ENCODE measurements at regions not wholly inside any gene's neighbourhood (a gene's known extent, or its start where the extent isn't known, plus 50 kb on each side); places are given as distances from the start of the nearest gene placed in this dataset.

GRCh38 chr6:170137911-170138910 is 152.7 kb downstream of the DLL1 start:
- Histone ChIP-seq H3K9me3 (ENCODE audit: control insufficient read depth, insufficient read depth, low read length) (peaks cover 9% of the 10 kb centered on the region; the same call in 1 of the 2 replicates), H3K27me3 (ENCODE audit: control insufficient read depth, low read length) (no peaks in the 10 kb centered on the region), H3K4me2 (ENCODE audit: low read length) (no peak overlapping the region), H3K79me2 (ENCODE audit: control insufficient read depth, low read length) (no peaks in the 10 kb centered on the region), H3K4me1 (ENCODE audit: control insufficient read depth, low read length) (no peaks in the 10 kb centered on the region), H3K9me2 (replicated peaks; ENCODE audit: control insufficient read depth, low read length) (no peaks in the 10 kb centered on the region), H3F3A (ENCODE audit: control insufficient read depth, insufficient read depth) (no peaks in the 10 kb centered on the region), H3K27ac (ENCODE audit: low read depth, low read length) (no peak overlapping the region), H3K4me3 (ENCODE audit: low read length) (no peak overlapping the region), H3K36me3 (ENCODE audit: control insufficient read depth, low read length) (no peaks in the 10 kb centered on the region), H4K20me1 (ENCODE audit: control insufficient read depth, insufficient read depth, low read depth, low read length) (no peaks in the 10 kb centered on the region)
- TF ChIP-seq EZH2phosphoT487 (IDR thresholded peaks at IDR 0.05; ENCODE audit: borderline replicate concordance, low read length) (no peak), CTCF (IDR thresholded peaks at IDR 0.05; ENCODE audit: low read depth, low read length, poor library complexity, severe bottlenecking) (no peak)

GRCh38 chr6:170137176-170137891 is 153.5 kb downstream of the DLL1 start:
- H3K4me1 ChIP-seq (ENCODE audit: control insufficient read depth, low read length) = no peaks in the 10 kb centered on the region
- peaks cover 9% of the 10 kb centered on the region; the same call in 1 of the 2 replicates for H3K9me3 ChIP-seq (ENCODE audit: control insufficient read depth, insufficient read depth, low read length)
- no peaks in the 10 kb centered on the region for H3K36me3 ChIP-seq (ENCODE audit: control insufficient read depth, low read length)
- H3K27ac ChIP-seq (ENCODE audit: low read depth, low read length) = no peak overlapping the region
- no peaks in the 10 kb centered on the region for H3K9me2 ChIP-seq (replicated peaks; ENCODE audit: control insufficient read depth, low read length)
- no peaks in the 10 kb centered on the region for H3K27me3 ChIP-seq (ENCODE audit: control insufficient read depth, low read length)
- no peaks in the 10 kb centered on the region for H4K20me1 ChIP-seq (ENCODE audit: control insufficient read depth, insufficient read depth, low read depth, low read length)
- no peak overlapping the region for H3K4me3 ChIP-seq (ENCODE audit: low read length)
- H3F3A ChIP-seq (ENCODE audit: control insufficient read depth, insufficient read depth) = no peaks in the 10 kb centered on the region
- H3K79me2 ChIP-seq (ENCODE audit: control insufficient read depth, low read length) = no peaks in the 10 kb centered on the region
- H3K4me2 ChIP-seq (ENCODE audit: low read length) = no peak overlapping the region
- TF ChIP-seq CTCF (IDR thresholded peaks at IDR 0.05; ENCODE audit: low read depth, low read length, poor library complexity, severe bottlenecking) (no peak), EZH2phosphoT487 (IDR thresholded peaks at IDR 0.05; ENCODE audit: borderline replicate concordance, low read length) (no peak)

- H3K9me2 ChIP-seq (replicated peaks; ENCODE audit: control insufficient read depth, low read length) = no peaks in the 10 kb centered on the region
- H3K36me3 ChIP-seq (ENCODE audit: control insufficient read depth, low read length) = no peaks in the 10 kb centered on the region
- peaks cover 9% of the 10 kb centered on the region; the same call in 1 of the 2 replicates for H3K9me3 ChIP-seq (ENCODE audit: control insufficient read depth, insufficient read depth, low read length)
- no peak overlapping the region for H3K27ac ChIP-seq (ENCODE audit: low read depth, low read length)
- H3K79me2 ChIP-seq (ENCODE audit: control insufficient read depth, low read length) = no peaks in the 10 kb centered on the region
- no peak overlapping the region for H3K4me3 ChIP-seq (ENCODE audit: low read length)
- no peak overlapping the region for H3K4me2 ChIP-seq (ENCODE audit: low read length)
- H3K27me3 ChIP-seq (ENCODE audit: control insufficient read depth, low read length) = no peaks in the 10 kb centered on the region
- no peaks in the 10 kb centered on the region for H4K20me1 ChIP-seq (ENCODE audit: control insufficient read depth, insufficient read depth, low read depth, low read length)
- H3F3A ChIP-seq (ENCODE audit: control insufficient read depth, insufficient read depth) = no peaks in the 10 kb centered on the region
- no peak for TF ChIP-seq EZH2phosphoT487 (IDR thresholded peaks at IDR 0.05; ENCODE audit: borderline replicate concordance, low read length)
- no peak for TF ChIP-seq CTCF (IDR thresholded peaks at IDR 0.05; ENCODE audit: low read depth, low read length, poor library complexity, severe bottlenecking)
- H3K4me1 ChIP-seq (ENCODE audit: control insufficient read depth, low read length) = no peaks in the 10 kb centered on the region
Measured at GRCh38 chr6:170136541-170137175, 154.2 kb downstream of the DLL1 start.
